Stimulated activated naive CD4-positive, alpha-beta T cell (primary cell): ENCODE measurements at regions not wholly inside any gene's neighbourhood (a gene's known extent, or its start where the extent isn't known, plus 50 kb on each side); places are given as distances from the start of the nearest gene placed in this dataset.

Experiments
- DNase-seq, 6 experiments: peaks; one replicate each; lab custom pipeline; 2025; lab: John Stamatoyannopoulos, UW

- DNase-seq = no peak
Measured at GRCh38 chr3:127483902-127484591, 106.5 kb downstream of the TPRA1 start.

GRCh38 chr3:127483005-127483641, 107.4 kb downstream of the TPRA1 start:
- no peak for DNase-seq

- no peak for DNase-seq
Measured at GRCh38 chr3:127482216-127483004, 108.1 kb downstream of the TPRA1 start.

GRCh38 chr3:127480196-127480954, 110.2 kb downstream of the TPRA1 start:
- no peak for DNase-seq

- no peak for DNase-seq
Measured at GRCh38 chr3:127479449-127479848, 111.1 kb downstream of the TPRA1 start.

GRCh38 chr3:127478922-127479321, 111.6 kb downstream of the TPRA1 start:
- DNase-seq = no peak

- DNase-seq = no peak
Measured at GRCh38 chr3:127477396-127477795, 113.1 kb downstream of the TPRA1 start.

- DNase-seq = no peak
Measured at GRCh38 chr3:127476936-127477335, 113.6 kb downstream of the TPRA1 start.

- DNase-seq = no peak
Measured at GRCh38 chr3:127475975-127476705, 114.4 kb downstream of the TPRA1 start.

- DNase-seq = no peak
Measured at GRCh38 chr3:127475391-127475790, 115.1 kb downstream of the TPRA1 start.

GRCh38 chr3:127473244-127474024, 117.1 kb downstream of the TPRA1 start:
- DNase-seq = no peak

GRCh38 chr3:127472506-127472905, 118.0 kb downstream of the TPRA1 start:
- DNase-seq = no peak

- no peak for DNase-seq
Measured at GRCh38 chr3:127471142-127471541, 119.4 kb downstream of the TPRA1 start.

- no peak for DNase-seq
Measured at GRCh38 chr3:127469760-127470159, 120.8 kb downstream of the TPRA1 start.

- DNase-seq = no peak
Measured at GRCh38 chr3:127467391-127467790, 123.1 kb downstream of the TPRA1 start.

GRCh38 chr3:127464642-127465041, 125.9 kb downstream of the TPRA1 start:
- DNase-seq = no peak

- no peak for DNase-seq
Measured at GRCh38 chr3:127462111-127462655, 128.3 kb downstream of the TPRA1 start.

GRCh38 chr3:127461286-127461910, 129.1 kb downstream of the TPRA1 start:
- no peak for DNase-seq

GRCh38 chr3:127459891-127460290, 130.6 kb downstream of the TPRA1 start:
- no peak for DNase-seq
